NCI-H2081 treated with DMSO at 0.1 percent for 48 hours (cell line): ENCODE measurements at regions not wholly inside any gene's neighbourhood (a gene's known extent, or its start where the extent isn't known, plus 50 kb on each side); places are given as distances from the start of the nearest gene placed in this dataset.
"Not testable (repeated sequence)": the region's sequence is repeated elsewhere in the genome, so short reads cannot be mapped to it uniquely, and the experiment has no call there.

Experiments used
- DNase-seq: peaks from one replicate; lab custom pipeline; 2025; lab: John Stamatoyannopoulos, UW

GRCh38 chr13:89214185-89214584 is 1543.0 kb downstream of the SLITRK5 start:
- peak; percentile 57 for DNase-seq

GRCh38 chr13:89215319-89215718 is 1544.1 kb downstream of the SLITRK5 start:
- not testable (repeated sequence) for DNase-seq

DNA sequence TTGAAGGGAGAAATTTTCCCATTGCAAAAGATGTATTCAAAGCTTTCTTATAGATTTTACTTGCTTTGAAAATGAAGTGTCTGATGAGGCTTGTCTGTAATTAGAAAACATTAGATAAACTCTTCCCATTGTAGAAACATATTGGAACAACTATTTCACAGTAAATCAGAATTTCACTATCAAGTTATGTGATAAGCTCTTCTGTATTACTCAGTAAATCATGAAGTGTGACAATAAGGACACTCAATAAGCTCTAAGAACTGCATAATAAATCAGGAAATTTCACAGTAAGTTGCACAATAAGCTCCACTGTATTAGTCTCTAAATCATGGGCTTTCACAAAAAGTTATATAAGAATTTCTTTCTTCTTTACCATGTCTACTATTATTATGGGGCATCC is 1546.6 kb downstream of the SLITRK5 start:
- no peak for DNase-seq

DNA sequence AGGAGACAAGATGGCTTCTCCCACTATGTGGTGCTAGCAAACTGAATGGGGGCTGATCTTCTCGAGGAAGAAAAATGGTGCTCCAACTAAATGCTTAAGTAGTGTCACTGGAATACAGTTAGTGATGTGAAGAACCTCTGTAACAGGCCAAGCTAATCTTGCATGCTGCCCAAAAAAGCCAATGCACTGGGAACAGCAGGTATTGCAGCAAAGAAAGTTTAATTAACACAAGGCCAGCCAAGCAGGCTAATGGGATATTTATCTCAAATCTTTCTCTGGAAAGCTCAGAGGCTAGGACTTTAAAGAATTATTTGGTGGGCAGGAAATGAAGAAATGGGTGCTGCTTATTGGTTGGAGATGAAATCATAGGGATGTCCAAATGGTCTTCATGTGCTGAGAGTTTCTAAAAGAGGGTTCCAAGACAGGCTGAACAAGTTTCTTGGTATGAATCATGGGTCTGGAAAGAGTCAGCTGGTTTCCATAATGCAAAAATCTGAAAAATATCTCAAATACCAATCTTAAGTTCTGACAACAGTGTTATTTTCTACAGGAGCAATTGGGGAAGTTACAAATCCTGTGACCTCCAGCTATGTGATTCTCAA is 1550.5 kb downstream of the SLITRK5 start:
- DNase-seq: no peak

DNA sequence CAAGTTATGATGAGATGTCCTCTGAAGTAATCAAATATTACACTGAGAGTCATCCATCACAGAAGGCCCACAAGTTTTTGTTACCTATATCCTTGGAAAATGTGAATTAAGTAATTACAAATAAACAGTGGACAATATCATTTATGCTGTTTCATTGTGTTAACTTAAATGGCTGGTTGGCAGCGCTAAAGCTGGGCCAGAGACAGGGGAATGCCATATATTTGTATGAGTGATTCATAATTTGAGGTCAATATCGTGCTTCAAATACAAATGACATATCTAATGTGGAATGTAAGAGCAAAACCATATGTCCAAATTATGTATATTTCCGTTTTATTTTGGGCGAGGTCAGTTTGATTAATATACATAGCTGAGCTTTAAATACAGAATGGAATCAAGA is 1556.2 kb downstream of the SLITRK5 start:
- no peak for DNase-seq

- no peak for DNase-seq
Observed at GRCh38 chr13:89238496-89238895, 1567.3 kb downstream of the SLITRK5 start.

DNA sequence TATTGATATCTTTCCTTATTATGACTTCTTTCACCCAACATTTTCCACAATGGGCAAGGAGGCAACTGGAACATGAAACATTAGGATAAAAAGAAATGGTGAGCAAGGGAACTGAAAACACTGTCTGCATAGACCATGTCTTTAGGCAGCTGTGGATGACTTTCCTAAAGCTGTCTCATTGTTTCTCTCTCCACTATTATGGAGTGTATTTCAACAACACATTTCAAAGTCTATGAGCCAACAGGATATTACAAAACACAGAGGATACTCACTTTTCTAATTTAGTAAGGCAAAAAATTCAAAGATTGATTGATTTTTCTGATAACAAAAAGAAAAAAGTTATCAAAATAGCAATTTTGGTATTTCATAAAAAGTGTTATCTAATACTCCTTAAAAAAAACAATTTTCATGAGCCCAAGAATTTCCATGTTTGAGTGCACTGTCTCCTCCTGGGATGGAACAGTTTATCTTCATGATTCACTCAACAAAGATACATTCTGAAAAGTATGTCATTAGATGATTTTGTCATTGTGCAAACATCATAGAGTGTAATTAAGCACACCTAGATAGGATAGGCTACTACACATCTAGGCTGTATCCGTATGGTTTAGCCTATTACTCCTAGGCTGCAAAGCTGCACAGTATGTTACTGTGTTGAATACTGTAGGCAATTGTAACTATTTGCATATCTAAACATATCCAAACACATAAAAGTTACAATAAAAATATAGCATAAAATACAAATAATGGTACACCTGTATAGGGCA is 1568.4 kb downstream of the SLITRK5 start:
- no peak for DNase-seq

- DNase-seq: no peak
Observed at GRCh38 chr13:89255844-89256406, 1584.8 kb downstream of the SLITRK5 start.

GRCh38 chr13:89267734-89268133 is 1596.6 kb downstream of the SLITRK5 start:
- DNase-seq: no peak

- no peak for DNase-seq
Observed at GRCh38 chr13:89269737-89270136, 1598.6 kb downstream of the SLITRK5 start.

DNA sequence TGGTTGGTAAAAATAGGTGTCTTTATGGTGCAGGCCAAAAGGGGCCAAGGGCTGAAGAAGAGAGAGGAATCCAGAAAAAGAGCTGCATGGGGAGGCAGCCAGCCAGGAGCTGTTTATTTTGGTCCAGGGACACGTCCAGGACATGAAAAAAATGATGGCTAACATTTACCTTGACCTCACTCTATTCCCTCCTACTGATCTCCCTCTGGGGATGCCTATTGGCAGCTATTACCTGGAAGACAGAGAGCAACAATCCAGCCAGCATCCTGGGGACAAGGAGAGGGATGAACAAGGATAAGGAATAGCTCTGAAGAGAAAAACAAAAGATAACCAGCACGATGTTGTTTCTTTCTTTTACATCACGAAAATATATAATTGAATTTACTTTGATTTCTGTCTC is 1599.6 kb downstream of the SLITRK5 start:
- DNase-seq: no peak

GRCh38 chr13:89279374-89279773 is 1608.2 kb downstream of the SLITRK5 start:
- no peak for DNase-seq

DNA sequence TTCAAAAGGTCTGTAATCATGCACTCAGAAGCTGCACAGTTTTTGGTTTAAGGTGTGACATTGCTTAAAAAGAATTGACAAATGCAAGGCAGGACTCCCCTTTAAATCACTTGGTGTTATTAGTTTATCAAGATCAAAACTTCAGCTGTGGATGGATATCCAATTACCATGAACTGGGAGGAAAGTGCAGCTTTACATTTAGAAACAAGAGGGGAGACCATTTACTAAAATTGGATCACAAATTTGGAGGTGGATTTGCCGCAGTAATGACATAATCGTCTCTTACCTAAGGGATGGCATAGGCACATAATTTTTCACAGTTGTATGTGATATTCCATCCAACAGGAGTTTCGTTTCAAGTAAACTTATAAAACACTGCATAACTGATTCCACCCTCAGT is 1610.2 kb downstream of the SLITRK5 start:
- DNase-seq: no peak

- no peak for DNase-seq
Observed at GRCh38 chr13:89282241-89282640, 1611.1 kb downstream of the SLITRK5 start.

GRCh38 chr13:89287381-89287780 is 1616.2 kb downstream of the SLITRK5 start:
- no peak for DNase-seq

GRCh38 chr13:89294115-89294867 is 1623.1 kb downstream of the SLITRK5 start:
- DNase-seq: no peak

DNA sequence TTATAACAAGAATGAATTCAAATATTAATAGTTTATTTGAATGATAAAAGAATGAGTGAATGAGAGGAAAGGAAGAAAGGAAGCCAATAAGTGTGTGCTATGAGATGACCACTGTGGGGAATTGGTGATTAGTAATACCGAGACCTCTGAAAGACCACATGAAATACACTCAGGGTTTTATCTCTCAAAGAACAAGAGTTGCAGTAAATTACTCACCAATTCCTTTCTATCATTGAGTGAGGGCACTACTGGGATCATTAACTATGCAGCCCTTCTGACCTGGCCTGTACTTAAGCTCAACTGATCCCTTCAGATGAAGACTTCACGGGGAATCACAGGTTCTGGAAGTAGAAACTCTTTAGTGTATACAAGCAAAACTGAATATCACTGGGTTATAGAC is 1636.1 kb downstream of the SLITRK5 start:
- no peak for DNase-seq

GRCh38 chr13:89310943-89311672 is 1639.9 kb downstream of the SLITRK5 start:
- DNase-seq: peak; percentile 78

- DNase-seq: no peak
Observed at GRCh38 chr13:89315287-89315686, 1644.1 kb downstream of the SLITRK5 start.

DNA sequence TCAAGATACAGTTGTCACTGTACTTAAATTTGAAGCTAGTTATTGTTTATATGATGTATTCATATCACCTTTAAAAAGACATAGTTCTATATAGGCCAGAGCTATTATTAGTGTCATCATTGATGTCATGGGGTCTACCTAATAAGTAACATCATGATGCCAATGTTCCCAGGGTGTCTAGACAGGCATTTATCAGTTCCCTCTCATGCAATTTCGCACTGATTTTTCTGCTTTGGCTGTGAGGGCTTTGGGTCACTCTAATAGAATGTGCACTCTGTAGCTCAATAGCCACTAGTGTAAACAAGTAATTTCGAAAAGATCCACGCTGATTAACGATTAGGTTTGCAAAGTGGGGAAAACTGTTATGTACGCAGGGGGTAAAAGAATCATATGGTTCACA is 1651.3 kb downstream of the SLITRK5 start:
- DNase-seq: no peak

GRCh38 chr13:89324582-89324981 is 1653.4 kb downstream of the SLITRK5 start:
- no peak for DNase-seq

DNA sequence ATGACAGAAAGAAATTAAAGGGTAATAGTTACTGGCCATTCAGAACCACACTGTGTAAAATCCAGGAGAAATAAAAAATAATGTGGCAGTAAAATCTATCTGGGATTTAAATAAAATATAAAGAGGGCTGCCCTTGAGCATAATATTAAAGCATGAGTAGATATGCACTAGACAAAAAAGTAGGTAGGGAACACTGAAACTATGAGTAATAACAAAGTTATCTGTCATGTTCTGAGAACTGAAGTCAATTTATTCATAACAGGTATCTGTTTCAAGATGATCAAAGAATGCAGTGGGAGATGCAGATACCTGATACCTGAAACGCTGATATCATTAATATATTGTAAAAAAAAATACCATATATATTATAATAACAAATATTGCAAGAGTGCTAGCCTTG is 1672.0 kb downstream of the SLITRK5 start:
- no peak for DNase-seq
